DND-41 (cell line): ENCODE measurements at regions not wholly inside any gene's neighbourhood (a gene's known extent, or its start where the extent isn't known, plus 50 kb on each side); places are given as distances from the start of the nearest gene placed in this dataset.

Experiments used
- EZH2 ChIP-seq: IDR thresholded peaks from 3 replicates; pipeline ENCODE4 v1.6.1; 2012; ENCODE audit warnings: borderline replicate concordance, low read depth, mild to moderate bottlenecking, moderate library complexity, low read length, inconsistent platforms; ENCODE audit not compliant: severe bottlenecking
- TF ChIP-seq, protein P1 (sequence below): IDR thresholded peaks from 2 replicates; pipeline ENCODE4 v1.5.1; 2012; ENCODE audit warnings: borderline replicate concordance, low read length, moderate library complexity, mild to moderate bottlenecking; ENCODE audit not compliant: poor library complexity, severe bottlenecking; ENCODE audit errors: extremely low read depth

DNA sequence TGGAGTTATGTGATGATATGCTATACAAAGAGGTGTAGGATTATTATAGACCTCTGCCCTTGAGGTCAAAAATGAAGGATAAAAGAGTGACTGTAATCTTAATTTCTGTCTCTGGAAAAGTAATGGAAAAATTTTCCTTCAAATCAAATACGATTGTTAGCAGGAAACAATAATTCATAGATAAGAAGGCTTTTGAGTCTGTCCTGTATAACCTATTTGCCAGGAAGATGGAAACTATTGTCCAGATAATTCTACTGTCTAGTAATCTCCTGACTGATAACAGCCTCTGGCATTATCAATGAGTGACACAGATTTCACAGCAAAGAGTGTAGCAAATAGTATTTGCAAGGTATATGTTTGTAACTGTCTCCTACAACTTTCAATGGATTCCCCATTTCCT is 307.8 kb downstream of the MTX2 start:
- TF ChIP-seq, protein P1, sequence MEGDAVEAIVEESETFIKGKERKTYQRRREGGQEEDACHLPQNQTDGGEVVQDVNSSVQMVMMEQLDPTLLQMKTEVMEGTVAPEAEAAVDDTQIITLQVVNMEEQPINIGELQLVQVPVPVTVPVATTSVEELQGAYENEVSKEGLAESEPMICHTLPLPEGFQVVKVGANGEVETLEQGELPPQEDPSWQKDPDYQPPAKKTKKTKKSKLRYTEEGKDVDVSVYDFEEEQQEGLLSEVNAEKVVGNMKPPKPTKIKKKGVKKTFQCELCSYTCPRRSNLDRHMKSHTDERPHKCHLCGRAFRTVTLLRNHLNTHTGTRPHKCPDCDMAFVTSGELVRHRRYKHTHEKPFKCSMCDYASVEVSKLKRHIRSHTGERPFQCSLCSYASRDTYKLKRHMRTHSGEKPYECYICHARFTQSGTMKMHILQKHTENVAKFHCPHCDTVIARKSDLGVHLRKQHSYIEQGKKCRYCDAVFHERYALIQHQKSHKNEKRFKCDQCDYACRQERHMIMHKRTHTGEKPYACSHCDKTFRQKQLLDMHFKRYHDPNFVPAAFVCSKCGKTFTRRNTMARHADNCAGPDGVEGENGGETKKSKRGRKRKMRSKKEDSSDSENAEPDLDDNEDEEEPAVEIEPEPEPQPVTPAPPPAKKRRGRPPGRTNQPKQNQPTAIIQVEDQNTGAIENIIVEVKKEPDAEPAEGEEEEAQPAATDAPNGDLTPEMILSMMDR = no peak
- TF ChIP-seq EZH2 = no peak
